Neural crest cell (in vitro differentiated cells): ENCODE measurements at regions not wholly inside any gene's neighbourhood (a gene's known extent, or its start where the extent isn't known, plus 50 kb on each side); places are given as distances from the start of the nearest gene placed in this dataset.

ENCODE experiments used
- DNase-seq: peaks from one replicate; pipeline ENCODE4 v3.0.0; 2021; ENCODE audit warnings: low read depth, mixed read lengths, low spot score
- H3K27ac Mint-ChIP-seq: one replicate; pipeline ENCODE4 v1.8.0; 2021; ENCODE audit warnings: mild to moderate bottlenecking, mixed read lengths; ENCODE audit not compliant: unreplicated experiment
- H3K27me3 Mint-ChIP-seq: 2 replicates; pipeline ENCODE4 v1.8.0; 2021; ENCODE audit warnings: low read depth, mild to moderate bottlenecking, mixed read lengths
- H3K36me3 Mint-ChIP-seq: 2 replicates; pipeline ENCODE4 v1.8.0; 2021; ENCODE audit warnings: low read depth, mild to moderate bottlenecking, mixed read lengths
- H3K4me1 Mint-ChIP-seq: 2 replicates; pipeline ENCODE4 v1.8.0; 2021; ENCODE audit warnings: mixed read lengths
- H3K4me3 Mint-ChIP-seq: one replicate; pipeline ENCODE4 v1.8.0; 2021; ENCODE audit warnings: mild to moderate bottlenecking, mixed read lengths
- H3K9me3 Mint-ChIP-seq: 2 replicates; pipeline ENCODE4 v1.8.0; 2021; ENCODE audit warnings: mixed read lengths
- CTCF ChIP-seq: fragments of 200-600 bp; sonication (generic); conservative IDR thresholded peaks from 2 replicates; pipeline ENCODE4 v1.5.0; 2021; ENCODE audit warnings: antibody characterized with exemption, mild to moderate bottlenecking

GRCh38 chrX:115936008-115936407 lies 234.5 kb upstream of the AGTR2 start:
- H3K36me3 Mint-ChIP-seq = peaks cover 50% of the 10 kb centered on the region

GRCh38 chrX:115939070-115939469 lies 231.5 kb upstream of the AGTR2 start:
- no peak for DNase-seq
- Mint-ChIP-seq H3K4me1 (no peaks in the 10 kb centered on the region), H3K27ac (no peak overlapping the region), H3K9me3 (peaks cover 8% of the 10 kb centered on the region), H3K27me3 (no peaks in the 10 kb centered on the region), H3K4me3 (no peak overlapping the region), H3K36me3 (peaks cover 51% of the 10 kb centered on the region)
- TF ChIP-seq CTCF = no peak

More at GRCh38 chrX:115936008-115936407, 234.5 kb upstream of the AGTR2 start:
- H3K27me3 Mint-ChIP-seq = no peaks in the 10 kb centered on the region
- no peak for DNase-seq
- H3K9me3 Mint-ChIP-seq = peaks cover 13% of the 10 kb centered on the region
- no peak overlapping the region for H3K4me3 Mint-ChIP-seq
- no peak for TF ChIP-seq CTCF
- no peak overlapping the region for H3K27ac Mint-ChIP-seq
- H3K4me1 Mint-ChIP-seq = no peaks in the 10 kb centered on the region

- Mint-ChIP-seq H3K27ac (no peak overlapping the region), H3K27me3 (no peaks in the 10 kb centered on the region), H3K9me3 (peaks cover 8% of the 10 kb centered on the region), H3K4me3 (no peak overlapping the region), H3K4me1 (no peaks in the 10 kb centered on the region), H3K36me3 (peaks cover 51% of the 10 kb centered on the region)
- no peak for DNase-seq
- TF ChIP-seq CTCF = no peak
Measured at GRCh38 chrX:115939636-115940160, 230.8 kb upstream of the AGTR2 start.

- H3K4me1 Mint-ChIP-seq = no peaks in the 10 kb centered on the region
- no peak overlapping the region for H3K27ac Mint-ChIP-seq
- TF ChIP-seq CTCF = no peak
- H3K36me3 Mint-ChIP-seq = peaks cover 51% of the 10 kb centered on the region
- H3K9me3 Mint-ChIP-seq = peaks cover 8% of the 10 kb centered on the region
- H3K27me3 Mint-ChIP-seq = no peaks in the 10 kb centered on the region
- DNase-seq = no peak
- H3K4me3 Mint-ChIP-seq = no peak overlapping the region
Measured at GRCh38 chrX:115940348-115940747, 230.2 kb upstream of the AGTR2 start.

GRCh38 chrX:115940888-115941332 lies 229.6 kb upstream of the AGTR2 start:
- H3K36me3 Mint-ChIP-seq = peaks cover 49% of the 10 kb centered on the region
- no peak overlapping the region for H3K27ac Mint-ChIP-seq
- no peak overlapping the region for H3K4me3 Mint-ChIP-seq
- no peaks in the 10 kb centered on the region for H3K4me1 Mint-ChIP-seq
- no peak for TF ChIP-seq CTCF
- no peak for DNase-seq
- peaks cover 8% of the 10 kb centered on the region for H3K9me3 Mint-ChIP-seq
- H3K27me3 Mint-ChIP-seq = no peaks in the 10 kb centered on the region

GRCh38 chrX:115941388-115941787 lies 229.2 kb upstream of the AGTR2 start:
- Mint-ChIP-seq H3K36me3 (peaks cover 47% of the 10 kb centered on the region), H3K9me3 (peaks cover 8% of the 10 kb centered on the region), H3K4me1 (no peaks in the 10 kb centered on the region), H3K4me3 (no peak overlapping the region), H3K27me3 (no peaks in the 10 kb centered on the region), H3K27ac (no peak overlapping the region)
- TF ChIP-seq CTCF = no peak
- no peak for DNase-seq
